GM21619 (cell line): ENCODE measurements at regions not wholly inside any gene's neighbourhood (a gene's known extent, or its start where the extent isn't known, plus 50 kb on each side); places are given as distances from the start of the nearest gene placed in this dataset.
A peak's percentile ranks its signal among the peaks of the same experiment; 100 is the strongest.
"Not testable (repeated sequence)": the region's sequence is repeated elsewhere in the genome, so short reads cannot be mapped to it uniquely, and the experiment has no call there.

Source experiments
- ATAC-seq: cut with Tn5 transposase; IDR thresholded peaks from one replicate; pipeline ENCODE4 v1.9.1; 2021; ENCODE audit not compliant: unreplicated experiment

DNA sequence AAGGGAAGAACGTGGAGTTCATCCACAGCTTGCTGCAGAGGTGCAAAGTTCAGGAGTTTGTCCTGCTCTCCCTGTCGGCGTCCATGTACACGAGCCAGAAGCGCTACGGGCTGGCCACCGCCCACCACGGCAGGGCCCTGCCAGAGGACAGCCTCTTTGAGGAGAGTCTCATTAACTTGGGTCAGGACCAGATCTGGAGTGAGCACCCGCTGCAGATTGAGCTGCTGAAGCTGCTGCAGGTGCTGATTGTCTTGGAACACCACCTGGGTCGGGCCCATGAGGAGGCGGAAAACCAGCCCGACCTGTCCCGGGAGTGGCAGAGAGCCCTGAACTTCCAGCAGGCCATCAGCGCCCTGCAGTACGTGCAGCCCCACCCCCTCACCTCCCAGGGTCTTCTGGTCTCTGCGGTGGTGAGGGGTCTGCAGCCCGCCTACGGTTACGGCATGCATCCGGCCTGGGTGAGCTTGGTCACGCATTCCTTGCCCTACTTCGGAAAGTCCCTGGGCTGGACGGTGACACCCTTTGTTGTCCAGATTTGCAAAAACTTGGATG, 73.8 kb upstream of the MORC3 start:
- no peak for ATAC-seq

DNA sequence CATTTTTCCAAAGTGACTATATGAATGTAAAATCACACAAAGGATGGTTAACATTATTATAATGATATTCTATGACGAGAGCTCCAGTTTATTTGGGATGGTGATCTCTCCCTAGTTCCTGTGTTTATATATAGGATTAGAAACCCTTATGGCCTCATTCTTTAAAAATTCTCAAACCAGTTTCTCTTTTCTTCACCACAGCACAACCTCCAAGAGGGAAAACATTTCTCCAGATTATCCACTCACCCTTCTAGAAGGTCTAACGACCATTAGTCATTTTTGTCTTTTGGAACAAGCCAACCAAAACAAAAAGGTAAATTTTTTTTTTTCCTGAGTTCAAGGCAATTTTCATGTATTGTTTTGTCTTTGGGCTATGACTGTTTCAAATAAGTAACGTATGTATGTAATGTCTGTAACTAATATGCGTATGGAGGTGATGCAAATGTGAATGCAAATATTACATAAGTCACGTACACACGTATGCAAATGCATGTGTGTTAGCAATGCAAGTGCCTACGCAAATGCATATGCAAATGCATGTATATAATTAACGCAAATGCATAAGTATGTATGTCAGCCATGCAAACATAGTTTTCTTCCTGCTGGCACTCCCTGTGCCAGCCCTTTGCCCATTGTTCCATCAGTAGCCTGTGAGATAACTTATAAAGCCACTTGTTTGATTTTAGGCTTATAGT, 72.5 kb upstream of the MORC3 start:
- ATAC-seq: no peak

DNA sequence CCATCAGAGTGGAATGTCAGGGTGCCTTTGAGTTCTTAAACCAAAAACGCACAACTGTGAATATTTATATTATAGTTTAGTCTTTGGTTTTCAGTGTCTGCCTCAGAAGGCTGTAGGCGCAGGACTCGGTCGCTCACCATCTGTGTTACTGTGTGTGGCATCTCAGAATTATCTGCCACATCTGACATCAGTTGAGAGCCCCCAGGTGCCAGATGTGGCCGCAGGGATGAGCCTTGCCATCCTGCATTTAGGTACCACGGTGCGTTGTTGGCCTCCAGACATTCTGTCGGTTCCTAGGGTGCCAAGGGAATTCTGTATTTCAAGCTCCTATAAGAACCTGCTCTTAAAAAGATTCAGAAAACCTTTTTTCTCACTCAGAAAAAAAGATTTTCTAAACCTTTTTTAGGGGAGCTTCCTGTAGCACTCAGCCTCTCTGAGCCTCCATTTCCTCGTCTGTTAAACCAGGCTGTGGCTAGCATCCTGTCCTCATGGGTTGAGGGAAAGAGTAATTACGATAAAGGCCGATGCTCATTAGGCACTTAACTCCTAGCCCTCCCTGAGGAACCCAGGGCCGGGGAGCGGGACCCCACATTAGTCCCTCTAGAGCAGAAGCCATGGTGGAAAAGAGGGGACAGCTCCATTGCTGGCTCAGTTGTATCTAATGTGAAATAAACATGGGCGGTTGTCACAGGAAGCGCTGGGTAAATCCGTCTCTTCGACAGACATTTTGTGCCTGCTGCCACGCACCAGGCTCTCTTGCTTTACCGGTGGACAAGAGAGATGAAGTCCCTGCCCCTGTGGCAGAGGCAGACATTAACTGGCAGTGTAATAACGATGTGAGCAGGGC, 70.2 kb upstream of the MORC3 start:
- ATAC-seq: no peak

DNA sequence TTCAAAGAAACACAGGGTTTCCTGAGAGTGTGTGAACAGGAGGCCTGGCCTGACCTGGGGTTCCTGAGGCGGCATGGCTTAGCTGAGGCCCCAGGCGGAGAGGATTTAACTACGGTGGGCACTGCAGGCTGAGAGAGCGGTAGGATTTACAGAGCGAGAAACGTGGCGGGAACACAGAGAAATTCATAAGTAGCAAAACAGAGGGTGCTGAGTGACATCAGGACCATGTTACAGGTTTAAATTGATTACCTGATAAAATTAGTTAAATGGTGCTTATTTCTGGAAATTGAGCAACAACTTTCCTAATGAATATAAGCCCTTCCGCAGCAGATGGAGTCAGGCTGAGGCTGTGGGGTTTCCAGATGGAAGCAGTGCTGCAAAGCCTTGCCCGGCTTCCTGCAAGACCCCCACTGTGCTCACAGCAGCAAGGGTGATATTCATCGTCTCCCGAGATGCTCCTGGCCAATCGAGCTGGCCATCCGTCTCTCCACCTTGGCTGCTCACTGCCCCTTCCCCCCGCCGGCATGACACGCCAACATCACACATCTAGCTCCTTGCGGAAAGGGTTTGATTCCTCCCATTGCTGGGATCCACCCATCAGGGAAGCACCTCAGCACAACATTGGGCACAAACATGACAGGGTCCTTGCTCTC, 69.4 kb upstream of the MORC3 start:
- no peak for ATAC-seq

DNA sequence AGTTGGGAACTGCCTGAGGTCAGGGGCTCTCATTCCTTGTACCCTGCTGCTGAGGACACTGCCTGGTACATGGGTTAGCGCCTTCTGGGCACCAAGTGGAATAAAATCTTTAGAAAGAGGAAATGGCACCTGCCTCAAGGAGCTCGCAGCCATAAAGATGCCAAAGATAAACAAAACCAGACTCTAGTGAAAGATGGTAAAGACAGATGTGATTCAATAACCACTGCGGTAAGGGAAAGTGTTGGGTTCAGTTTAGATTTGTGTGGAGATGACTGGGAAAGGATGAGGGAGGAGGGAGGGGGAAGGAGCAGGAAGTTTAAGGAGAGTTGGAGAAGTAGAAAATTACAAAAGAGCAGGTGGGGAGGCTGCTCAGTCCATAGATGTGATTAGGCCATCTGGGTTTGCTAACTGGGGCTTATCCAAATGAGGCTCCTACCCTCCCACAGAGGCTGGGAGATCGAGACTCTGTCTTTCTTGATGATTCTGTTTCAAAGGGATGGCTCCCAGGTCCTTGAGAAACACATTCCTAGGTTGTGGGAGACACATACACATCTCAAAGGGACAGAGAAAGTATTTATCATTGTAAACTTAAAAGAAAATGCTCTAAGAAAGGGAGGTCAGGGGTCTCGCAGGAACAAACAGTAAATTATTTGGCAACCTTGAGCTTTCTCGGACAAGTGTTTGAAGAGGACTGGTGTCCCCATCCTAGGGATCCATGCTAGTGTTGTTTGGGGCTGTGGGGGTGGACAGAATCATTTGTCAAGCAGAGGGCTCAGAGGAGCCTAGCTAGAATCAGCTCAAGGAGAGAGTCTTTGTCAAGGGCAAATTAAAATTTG, 65.7 kb upstream of the MORC3 start:
- ATAC-seq: no peak

DNA sequence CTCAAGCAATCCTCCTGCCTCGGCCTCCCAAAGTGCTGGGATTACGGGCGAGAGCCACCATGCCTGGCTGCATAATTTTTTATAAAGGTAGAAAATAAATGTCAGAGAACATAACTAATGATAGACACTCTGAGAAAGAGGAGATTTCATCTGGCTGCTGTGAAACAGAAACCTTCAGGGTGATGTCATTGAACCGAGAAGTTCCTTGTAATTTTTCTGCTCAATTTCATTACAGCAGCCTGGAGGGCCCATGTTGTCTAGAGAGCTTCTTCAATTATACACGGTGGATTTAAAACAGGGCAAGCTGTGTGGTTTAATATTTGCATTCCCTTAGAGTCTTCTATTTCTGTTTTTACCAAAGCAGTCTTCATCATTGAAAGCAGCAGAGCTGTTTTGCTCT, 64.3 kb upstream of the MORC3 start:
- peak; percentile 64 for ATAC-seq

DNA sequence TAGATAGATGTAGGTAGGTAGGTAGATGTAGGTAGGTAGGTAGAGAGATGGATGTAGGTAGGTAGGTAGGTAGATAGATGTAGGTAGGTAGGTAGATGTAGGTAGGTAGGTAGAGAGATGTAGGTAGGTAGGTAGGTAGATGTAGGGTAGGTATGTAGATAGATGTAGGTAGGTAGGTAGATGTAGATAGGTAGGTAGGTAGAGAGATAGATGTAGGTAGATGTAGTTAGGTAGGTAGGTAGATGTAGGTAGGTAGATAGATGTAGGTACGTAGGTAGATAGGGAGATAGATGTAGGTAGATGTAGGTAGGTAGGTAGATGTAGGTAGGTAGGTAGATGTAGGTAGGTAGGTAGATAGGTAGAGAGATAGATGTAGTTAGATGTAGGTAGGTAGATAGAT, 62.3 kb upstream of the MORC3 start:
- ATAC-seq: no peak

DNA sequence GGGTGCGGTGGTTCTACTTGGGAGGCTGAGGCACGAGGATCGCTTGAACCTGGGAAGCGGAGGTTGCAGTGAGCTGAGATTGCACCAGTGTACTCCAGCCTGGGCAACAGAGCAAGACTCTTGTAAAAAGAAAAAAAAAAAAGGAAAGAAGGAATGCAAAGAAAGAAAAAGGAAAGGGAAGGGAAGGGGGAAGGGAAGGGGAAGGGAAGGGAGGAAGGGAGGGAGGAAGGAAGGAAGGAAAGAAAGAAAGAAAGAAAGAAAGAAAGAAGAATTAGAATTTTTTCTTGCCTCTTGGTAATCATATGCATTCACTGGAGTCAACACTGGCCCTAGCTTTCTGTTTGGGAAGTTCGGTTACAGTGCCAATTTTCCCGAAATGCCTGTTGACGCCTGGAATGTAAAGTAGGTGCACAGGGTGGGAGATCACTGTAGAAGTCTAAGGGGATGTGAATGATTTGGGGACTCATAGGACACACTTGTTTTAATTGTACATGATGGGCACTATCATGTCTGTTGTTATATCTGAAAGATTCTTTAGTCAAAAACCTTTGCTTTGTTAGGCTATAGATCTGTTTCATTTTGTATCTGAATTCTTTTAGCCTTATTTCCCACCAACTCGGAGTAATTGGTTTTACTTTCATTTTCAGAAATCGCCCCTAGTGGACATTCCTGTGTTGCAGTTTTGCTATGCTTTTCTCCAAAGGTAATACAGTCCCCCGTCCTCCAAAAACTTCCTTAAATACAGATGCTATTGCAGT, 59.8 kb upstream of the MORC3 start:
- ATAC-seq: no peak

DNA sequence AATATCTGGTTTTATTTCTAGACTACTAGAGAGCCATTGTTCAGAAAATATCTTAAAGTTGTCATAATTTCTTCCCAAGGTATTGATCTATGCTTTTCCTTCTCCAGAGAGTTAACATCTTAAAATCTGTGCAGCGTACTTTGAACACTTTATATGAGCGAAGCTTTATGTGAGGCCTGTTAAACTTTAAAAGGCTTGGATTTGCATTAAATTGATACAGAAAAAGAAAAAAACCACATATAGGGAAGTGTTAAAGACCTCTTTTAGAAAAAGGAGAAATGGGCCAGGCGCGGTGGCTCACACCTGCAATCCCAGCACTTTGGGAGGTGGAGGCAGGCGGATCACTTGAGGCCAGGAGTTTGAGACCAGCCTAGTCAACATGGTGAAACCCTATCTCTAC, 59.2 kb upstream of the MORC3 start:
- no peak for ATAC-seq

DNA sequence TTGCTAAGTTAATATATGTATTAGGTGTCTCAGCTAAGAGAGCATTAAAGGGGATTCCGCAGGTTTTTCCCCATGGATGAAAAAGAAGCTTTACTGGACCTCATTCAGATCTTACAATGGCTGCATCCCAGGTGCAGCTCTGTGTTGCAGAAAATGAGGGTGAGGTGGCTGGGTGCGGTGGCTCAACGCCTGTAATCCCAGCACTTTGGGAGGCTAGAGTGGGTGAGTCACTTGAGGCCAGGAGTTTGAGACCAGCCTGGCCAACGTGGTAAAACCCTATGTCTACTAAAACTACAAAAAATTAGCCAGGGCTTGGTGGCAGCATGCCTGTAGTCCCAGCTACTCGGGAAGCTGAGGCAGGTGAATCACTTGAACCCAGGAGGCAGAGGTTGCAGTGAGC, 58.5 kb upstream of the MORC3 start:
- no peak for ATAC-seq

DNA sequence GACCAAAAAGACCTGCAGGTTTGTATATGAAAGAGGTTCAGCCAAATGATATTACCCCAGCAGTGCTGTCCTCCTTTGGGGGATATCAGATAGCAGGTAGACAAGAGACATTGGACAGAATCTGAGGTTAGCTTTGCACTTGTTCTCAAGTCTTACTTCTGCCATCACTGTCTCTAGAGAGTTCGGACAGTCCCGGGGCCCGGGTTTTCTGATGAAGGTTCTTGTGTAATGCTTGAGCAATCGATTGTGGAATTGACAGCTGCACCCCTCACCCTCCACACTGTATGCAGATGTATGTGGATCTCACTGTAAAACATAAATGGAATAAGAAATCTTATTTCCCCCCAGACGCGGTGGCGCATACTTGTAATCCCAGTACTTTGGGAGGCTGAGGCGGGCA, 56.2 kb upstream of the MORC3 start:
- ATAC-seq: no peak

DNA sequence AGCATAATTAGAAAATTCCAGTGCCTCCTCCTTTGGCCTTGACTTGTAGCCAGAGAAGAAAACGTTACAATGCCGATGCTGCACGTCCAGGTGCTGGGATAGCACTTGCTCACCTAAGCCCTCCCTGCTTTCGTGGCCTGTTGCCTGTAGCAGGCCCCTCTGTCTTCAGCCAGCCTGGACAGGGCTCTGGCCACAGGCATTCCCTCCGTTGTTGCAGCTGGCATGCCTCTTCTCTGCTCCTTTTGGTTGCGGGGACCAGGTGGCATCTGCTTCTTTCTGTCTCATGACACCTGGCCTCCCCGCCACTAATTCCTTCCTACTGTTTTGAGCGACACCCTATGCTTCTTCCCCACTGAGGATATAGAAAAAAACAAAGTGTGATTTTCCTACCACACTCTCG, 54.6 kb upstream of the MORC3 start:
- ATAC-seq: no peak

DNA sequence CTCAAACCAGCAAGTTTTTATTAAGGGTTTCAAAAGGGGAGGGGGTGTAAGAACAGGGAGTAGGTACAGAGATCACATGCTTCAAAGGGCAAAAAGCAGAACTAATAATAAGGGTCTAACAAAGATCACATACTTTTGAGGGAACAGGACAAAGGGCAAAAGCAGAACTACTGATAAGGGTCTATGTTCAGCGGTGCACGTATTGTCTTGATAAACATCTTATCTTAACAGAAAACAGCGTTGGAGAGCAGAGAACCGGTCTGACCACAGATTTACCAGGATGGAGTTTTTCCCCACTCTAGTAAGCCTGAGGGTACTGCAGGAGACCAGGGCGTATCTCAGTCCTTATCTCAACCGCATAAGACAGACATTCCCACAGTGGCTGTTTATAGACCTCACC, 52.2 kb upstream of the MORC3 start:
- not testable (repeated sequence) for ATAC-seq

DNA sequence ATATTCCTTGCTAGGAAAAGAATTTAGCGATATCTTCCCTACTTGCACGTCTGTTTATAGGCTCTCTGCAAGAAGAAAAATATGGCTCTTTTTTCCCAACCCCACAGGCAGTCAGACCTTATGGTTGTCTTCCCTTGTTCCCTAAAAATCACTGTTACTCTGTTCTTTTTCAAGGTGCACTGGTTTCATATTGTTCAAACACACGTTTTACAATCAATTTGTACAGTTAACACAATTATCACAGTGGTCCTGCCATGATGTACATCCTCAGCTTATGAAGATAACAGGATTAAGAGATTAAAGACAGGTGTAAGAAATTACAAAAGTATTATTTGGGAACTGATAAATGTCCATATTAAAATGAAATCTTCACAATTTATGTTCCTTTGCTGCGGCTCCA, 51.7 kb upstream of the MORC3 start:
- ATAC-seq: not testable (repeated sequence)
